ENCODE measurements at regions not wholly inside any gene's neighbourhood (a gene's known extent, or its start where the extent isn't known, plus 50 kb on each side); places are given as distances from the start of the nearest gene placed in this dataset.

DNA sequence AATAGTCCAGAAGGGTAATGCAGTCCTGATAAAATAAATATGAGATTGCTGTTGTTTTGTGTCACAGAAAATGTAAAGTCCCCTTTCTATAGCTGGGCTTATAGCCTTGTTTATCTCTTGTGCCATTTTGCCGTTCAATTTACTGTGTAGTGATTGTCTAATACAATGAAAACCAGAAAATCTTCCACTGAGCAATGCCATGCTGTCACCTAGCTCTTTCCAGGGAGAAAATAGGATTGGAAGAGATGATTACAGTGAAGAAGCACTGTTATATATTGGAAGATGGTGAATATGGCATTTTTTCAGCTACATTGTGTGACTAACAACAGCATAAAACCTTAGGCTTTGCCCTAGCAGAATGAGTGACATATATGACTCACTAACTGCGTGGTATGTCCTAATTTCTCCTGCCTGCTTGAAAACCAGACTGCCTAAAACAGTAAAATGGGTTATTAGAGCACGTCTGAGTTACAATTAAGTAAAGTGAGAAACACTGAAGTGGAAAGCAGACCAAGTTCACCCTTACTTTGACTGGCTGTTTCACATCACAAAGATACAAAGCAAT lies 332.4 kb upstream of the ZP4 start:
- Histone ChIP-seq H2AFZ (ENCODE audit: low read depth, low read length, severe bottlenecking) (no peak overlapping the region), H3K4me2 (ENCODE audit: low read depth, low read length, poor library complexity, severe bottlenecking) (no peak overlapping the region), H3K9me2 (replicated peaks; ENCODE audit: insufficient read depth, low read length) (no peaks in the 10 kb centered on the region), H4K20me1 (ENCODE audit: low read depth, low read length) (no peaks in the 10 kb centered on the region), H3K9me3 (ENCODE audit: insufficient read depth, low read length) (no peaks in the 10 kb centered on the region), H3K36me3 (ENCODE audit: low read length) (no peaks in the 10 kb centered on the region), H3F3A (ENCODE audit: insufficient read depth) (no peaks in the 10 kb centered on the region), H3K27ac (ENCODE audit: low read depth, low read length) (no peak overlapping the region), H3K9ac (ENCODE audit: low read length) (no peak overlapping the region), H3K27me3 (ENCODE audit: low read length) (no peaks in the 10 kb centered on the region), H3K4me3 (ENCODE audit: insufficient read depth, low read length, poor library complexity, severe bottlenecking) (no peak overlapping the region), H3K79me2 (ENCODE audit: insufficient read depth, low read length) (no peaks in the 10 kb centered on the region)
- TF ChIP-seq EZH2phosphoT487 (conservative IDR thresholded peaks at IDR 0.05; ENCODE audit: low read length) = no peak
- TF ChIP-seq, protein P1, sequence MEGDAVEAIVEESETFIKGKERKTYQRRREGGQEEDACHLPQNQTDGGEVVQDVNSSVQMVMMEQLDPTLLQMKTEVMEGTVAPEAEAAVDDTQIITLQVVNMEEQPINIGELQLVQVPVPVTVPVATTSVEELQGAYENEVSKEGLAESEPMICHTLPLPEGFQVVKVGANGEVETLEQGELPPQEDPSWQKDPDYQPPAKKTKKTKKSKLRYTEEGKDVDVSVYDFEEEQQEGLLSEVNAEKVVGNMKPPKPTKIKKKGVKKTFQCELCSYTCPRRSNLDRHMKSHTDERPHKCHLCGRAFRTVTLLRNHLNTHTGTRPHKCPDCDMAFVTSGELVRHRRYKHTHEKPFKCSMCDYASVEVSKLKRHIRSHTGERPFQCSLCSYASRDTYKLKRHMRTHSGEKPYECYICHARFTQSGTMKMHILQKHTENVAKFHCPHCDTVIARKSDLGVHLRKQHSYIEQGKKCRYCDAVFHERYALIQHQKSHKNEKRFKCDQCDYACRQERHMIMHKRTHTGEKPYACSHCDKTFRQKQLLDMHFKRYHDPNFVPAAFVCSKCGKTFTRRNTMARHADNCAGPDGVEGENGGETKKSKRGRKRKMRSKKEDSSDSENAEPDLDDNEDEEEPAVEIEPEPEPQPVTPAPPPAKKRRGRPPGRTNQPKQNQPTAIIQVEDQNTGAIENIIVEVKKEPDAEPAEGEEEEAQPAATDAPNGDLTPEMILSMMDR (IDR thresholded peaks at IDR 0.05; ENCODE audit: insufficient read depth, low read length, poor library complexity, severe bottlenecking) = no peak

DNA sequence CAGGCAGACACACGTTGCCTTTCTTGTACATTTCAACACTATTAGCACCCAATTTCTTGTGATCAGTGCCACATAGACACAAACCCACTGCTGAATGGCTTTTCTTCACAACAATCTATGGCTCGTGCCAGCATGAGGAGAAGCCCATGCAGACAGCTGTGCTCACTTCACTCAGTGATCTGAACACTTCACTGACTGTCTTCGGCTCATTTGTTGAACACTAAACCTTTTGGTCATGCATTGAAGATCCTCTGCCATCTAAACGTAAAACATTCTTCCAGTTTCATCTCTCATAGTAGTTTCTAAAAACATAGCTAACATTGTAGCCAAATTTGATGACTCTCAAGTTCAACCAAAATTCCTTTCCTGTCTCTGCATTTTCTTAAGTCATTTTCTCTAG lies 331.0 kb upstream of the ZP4 start:
- no peaks in the 10 kb centered on the region for H3F3A ChIP-seq (ENCODE audit: insufficient read depth)
- TF ChIP-seq, protein P1 (IDR thresholded peaks at IDR 0.05; ENCODE audit: insufficient read depth, low read length, poor library complexity, severe bottlenecking) = no peak
- no peak for TF ChIP-seq EZH2phosphoT487 (conservative IDR thresholded peaks at IDR 0.05; ENCODE audit: low read length)
- no peak overlapping the region for H3K27ac ChIP-seq (ENCODE audit: low read depth, low read length)
- no peaks in the 10 kb centered on the region for H4K20me1 ChIP-seq (ENCODE audit: low read depth, low read length)
- no peak overlapping the region for H3K4me2 ChIP-seq (ENCODE audit: low read depth, low read length, poor library complexity, severe bottlenecking)
- H3K4me3 ChIP-seq (ENCODE audit: insufficient read depth, low read length, poor library complexity, severe bottlenecking) = no peak overlapping the region
- no peak overlapping the region for H2AFZ ChIP-seq (ENCODE audit: low read depth, low read length, severe bottlenecking)
- no peaks in the 10 kb centered on the region for H3K27me3 ChIP-seq (ENCODE audit: low read length)
- H3K36me3 ChIP-seq (ENCODE audit: low read length) = no peaks in the 10 kb centered on the region
- no peaks in the 10 kb centered on the region for H3K9me2 ChIP-seq (replicated peaks; ENCODE audit: insufficient read depth, low read length)
- H3K9me3 ChIP-seq (ENCODE audit: insufficient read depth, low read length) = no peaks in the 10 kb centered on the region
- H3K79me2 ChIP-seq (ENCODE audit: insufficient read depth, low read length) = no peaks in the 10 kb centered on the region
- no peak overlapping the region for H3K9ac ChIP-seq (ENCODE audit: low read length)

DNA sequence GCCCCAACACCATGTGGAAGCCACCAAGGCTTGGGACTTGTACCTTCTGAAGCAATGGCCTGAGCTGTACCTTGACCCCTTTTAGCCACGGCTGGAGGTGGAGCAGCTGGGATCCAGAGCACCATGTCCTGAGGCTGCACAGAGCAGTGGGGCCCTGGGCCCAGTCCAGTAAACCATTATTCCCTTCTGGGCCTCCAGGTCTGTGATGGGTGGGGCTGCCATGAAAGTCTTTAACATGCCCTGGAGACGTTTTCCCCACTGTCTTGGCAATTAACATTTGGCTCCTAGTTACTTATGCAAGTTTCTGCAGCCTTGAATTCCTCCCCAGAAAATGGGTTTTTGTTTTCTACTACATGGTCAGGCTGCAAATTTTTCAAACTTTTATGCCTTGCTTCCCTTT lies 323.7 kb upstream of the ZP4 start:
- Histone ChIP-seq H3F3A (ENCODE audit: insufficient read depth) (no peaks in the 10 kb centered on the region), H3K27ac (ENCODE audit: low read depth, low read length) (no peak overlapping the region), H3K9me3 (ENCODE audit: insufficient read depth, low read length) (no peaks in the 10 kb centered on the region), H3K79me2 (ENCODE audit: insufficient read depth, low read length) (no peaks in the 10 kb centered on the region), H3K27me3 (ENCODE audit: low read length) (no peaks in the 10 kb centered on the region), H3K9me2 (replicated peaks; ENCODE audit: insufficient read depth, low read length) (no peaks in the 10 kb centered on the region), H2AFZ (ENCODE audit: low read depth, low read length, severe bottlenecking) (no peak overlapping the region), H4K20me1 (ENCODE audit: low read depth, low read length) (no peaks in the 10 kb centered on the region), H3K4me3 (ENCODE audit: insufficient read depth, low read length, poor library complexity, severe bottlenecking) (no peak overlapping the region), H3K4me2 (ENCODE audit: low read depth, low read length, poor library complexity, severe bottlenecking) (no peak overlapping the region), H3K36me3 (ENCODE audit: low read length) (no peaks in the 10 kb centered on the region), H3K9ac (ENCODE audit: low read length) (no peak overlapping the region)
- TF ChIP-seq EZH2phosphoT487 (conservative IDR thresholded peaks at IDR 0.05; ENCODE audit: low read length) = no peak
- TF ChIP-seq, protein P1 (IDR thresholded peaks at IDR 0.05; ENCODE audit: insufficient read depth, low read length, poor library complexity, severe bottlenecking) = no peak
